Stimulated activated CD8-positive, alpha-beta memory T cell treated with anti-CD3 and anti-CD28 coated beads, Interleukin-15, amount 100 ng/mL, for 48 hours (primary cell): ENCODE measurements at regions not wholly inside any gene's neighbourhood (a gene's known extent, or its start where the extent isn't known, plus 50 kb on each side); places are given as distances from the start of the nearest gene placed in this dataset.
"Not testable (repeated sequence)": the region's sequence is repeated elsewhere in the genome, so short reads cannot be mapped to it uniquely, and the experiment has no call there.

Experiments used
- DNase-seq, 2 donors: peaks; one replicate each; pipeline ENCODE4 v3.0.0-alpha.2; 2020; ENCODE audit warnings: low read depth in 2 of 2

GRCh38 chr15:60264088-60264487, 133.7 kb downstream of the ANXA2 start:
- no peak for DNase-seq

- DNase-seq = no peak
Measured at GRCh38 chr15:60264566-60264965, 133.2 kb downstream of the ANXA2 start.

DNA sequence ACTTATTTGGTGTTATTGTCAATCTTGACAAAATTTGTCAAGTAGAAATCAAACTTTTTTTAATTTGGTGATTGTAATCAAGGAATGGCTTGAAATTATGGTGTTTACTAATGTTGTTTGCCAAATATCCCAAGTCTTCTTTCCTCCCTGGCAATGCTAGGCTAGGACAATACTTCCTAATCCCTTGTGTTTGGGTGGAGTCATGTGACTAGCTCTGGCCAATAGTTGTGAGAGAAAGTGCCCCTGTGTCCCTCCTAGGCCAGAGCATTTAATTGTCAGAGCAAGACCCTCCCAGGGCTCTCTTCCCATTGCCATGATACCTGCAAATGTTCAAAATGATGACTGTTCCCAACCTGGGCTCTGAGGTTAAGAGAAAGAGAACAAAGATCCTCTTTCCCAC, 132.7 kb downstream of the ANXA2 start:
- DNase-seq = no peak

DNA sequence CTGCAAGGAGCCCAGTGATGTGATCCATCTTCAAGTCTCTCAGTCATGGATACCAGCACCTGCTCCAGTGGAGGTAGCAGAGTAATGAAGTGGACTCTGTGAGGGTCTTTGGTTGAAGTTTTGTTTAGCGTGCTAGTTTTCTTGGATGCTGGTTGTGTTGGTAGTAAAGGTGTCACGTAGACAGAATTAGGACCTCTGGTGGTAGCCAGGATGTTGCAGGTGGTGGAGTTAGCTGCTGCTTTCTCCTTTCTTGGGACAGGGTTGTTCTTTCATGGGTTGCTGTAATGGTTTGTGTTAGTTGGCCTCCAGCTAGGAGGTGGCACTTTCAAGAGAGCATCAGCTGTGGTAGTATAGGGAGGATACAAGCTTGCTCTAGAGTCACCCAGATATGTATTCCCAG, 125.2 kb downstream of the ANXA2 start:
- no peak for DNase-seq

- no peak for DNase-seq
Measured at GRCh38 chr15:60275624-60276023, 122.2 kb downstream of the ANXA2 start.

DNA sequence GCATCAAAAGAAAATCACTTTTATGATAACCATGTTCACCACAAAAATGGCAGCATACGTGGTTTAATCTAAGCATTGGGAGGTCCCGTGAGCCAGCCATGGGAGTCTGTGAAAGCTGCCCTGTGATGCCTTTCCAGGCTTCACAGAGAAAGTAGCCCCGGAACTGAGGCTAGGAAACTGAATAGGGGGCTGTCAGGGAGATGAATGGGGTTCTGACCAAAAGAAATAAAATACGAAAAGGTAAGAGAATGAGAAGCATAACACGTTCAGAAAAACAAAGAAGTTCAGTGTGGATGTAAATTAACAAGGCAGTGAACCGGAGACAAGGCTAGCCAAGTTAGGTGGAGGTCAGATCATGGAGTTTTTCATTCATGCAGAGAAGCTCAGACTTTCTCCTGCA, 118.9 kb downstream of the ANXA2 start:
- DNase-seq = no peak

DNA sequence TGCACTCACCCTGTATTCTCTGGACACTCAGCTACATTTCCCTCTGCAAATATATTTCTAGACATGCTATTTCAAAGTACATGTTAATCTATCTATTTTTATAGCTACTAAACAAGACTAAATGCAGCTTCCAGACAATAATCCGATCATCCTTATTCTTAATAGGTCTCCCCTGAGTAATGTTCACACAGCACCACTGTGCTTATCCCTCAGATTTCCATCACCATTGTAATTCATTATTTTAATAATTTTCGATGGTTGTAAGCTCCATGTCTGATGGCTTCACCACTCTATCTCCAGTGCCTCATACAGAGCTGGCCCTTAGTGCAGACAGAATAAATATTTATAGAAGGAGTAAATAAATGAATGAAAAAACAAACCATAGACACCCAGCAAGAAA, 117.5 kb downstream of the ANXA2 start:
- no peak for DNase-seq

DNA sequence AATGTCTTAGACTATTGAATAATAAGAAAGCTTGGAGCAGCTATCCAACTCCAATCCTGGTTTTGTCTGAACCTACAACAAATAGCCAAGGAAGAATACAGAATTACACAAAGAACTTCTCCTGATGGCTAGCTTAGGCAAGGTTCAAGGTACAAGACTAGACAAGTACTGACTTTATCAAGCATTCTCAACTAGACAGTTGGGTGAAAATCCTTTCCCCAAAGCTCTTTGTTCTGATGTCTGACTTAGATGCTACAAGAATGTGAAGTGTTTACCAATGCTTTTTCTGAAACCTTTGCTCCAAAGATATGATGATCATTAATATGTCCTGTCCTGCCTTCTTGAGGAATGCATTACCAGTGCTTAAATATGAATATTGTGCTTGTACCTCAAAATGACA, 113.8 kb downstream of the ANXA2 start:
- no peak for DNase-seq

DNA sequence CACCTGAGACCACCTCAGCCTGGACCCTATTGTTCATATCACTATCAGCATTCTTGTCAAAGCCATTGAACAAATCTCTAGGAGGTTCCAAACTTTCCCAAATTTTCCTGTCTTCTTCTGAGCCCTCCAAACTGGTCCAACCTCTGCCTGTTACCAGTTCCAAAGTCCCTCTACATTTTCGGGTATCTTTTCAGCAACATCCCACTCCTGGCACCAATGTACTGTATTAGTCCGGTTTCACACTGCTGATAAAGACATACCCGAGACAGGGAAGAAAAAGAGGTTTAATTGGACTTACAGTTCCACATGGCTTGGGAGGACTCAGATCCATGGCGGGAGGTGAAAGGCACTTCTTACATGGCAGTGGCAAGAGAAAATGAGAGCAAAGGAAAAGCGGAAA, 101.9 kb downstream of the ANXA2 start:
- DNase-seq = not testable (repeated sequence)

DNA sequence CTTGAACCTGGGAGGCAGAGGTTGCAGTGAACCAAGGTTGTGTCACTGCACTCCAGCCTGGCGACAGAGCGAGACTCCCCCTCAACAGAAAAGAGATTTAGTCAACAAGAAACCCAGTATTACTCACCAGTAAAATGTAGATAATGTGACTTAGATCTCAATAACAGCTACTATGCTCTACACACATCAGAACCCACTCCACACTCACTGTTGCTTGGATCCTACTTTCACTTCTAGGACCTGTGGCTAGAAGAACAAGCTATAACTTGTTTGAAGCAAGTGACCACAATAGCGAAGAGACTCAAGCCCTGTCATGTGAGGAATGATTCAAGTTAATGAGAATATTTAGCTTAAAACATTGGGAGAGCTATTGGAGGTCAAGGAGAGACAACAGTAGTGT, 100.7 kb downstream of the ANXA2 start:
- no peak for DNase-seq
